GM21717 (cell line): ENCODE measurements at regions not wholly inside any gene's neighbourhood (a gene's known extent, or its start where the extent isn't known, plus 50 kb on each side); places are given as distances from the start of the nearest gene placed in this dataset.

Experiments
- ATAC-seq: cut with Tn5 transposase; IDR thresholded peaks from one replicate; pipeline ENCODE4 v1.9.1; 2021; ENCODE audit warnings: mild to moderate bottlenecking, moderate library complexity; ENCODE audit not compliant: unreplicated experiment

GRCh38 chr9:23630488-23630887, 195.6 kb downstream of the ELAVL2 start:
- ATAC-seq = no peak

GRCh38 chr9:23635276-23635675, 190.8 kb downstream of the ELAVL2 start:
- no peak for ATAC-seq

GRCh38 chr9:23636199-23636598, 189.8 kb downstream of the ELAVL2 start:
- ATAC-seq = no peak

GRCh38 chr9:23638011-23638410, 188.0 kb downstream of the ELAVL2 start:
- no peak for ATAC-seq

GRCh38 chr9:23638837-23639426, 187.1 kb downstream of the ELAVL2 start:
- no peak for ATAC-seq
